ENCODE measurements at regions not wholly inside any gene's neighbourhood (a gene's known extent, or its start where the extent isn't known, plus 50 kb on each side); places are given as distances from the start of the nearest gene placed in this dataset.

DNA sequence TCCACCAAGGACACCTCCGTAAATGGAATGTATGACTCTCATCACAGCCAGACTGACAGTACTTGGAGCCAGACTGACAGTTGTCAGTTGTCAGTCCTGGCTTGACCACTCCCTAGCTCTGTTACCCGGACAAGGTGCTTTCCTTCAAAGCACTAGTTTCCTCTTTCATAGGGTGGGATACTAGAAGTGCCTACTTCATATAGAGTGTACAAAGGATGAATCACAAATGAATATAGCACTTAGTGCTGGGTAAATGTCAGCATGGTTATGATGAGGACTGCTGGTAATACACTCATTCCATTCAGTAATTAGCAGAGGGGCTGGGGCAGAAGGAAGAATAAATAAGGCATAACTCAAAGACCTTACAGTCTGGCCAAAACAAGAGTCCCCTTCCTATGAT, 91.4 kb downstream of the ARL4C start (continued):
- TF ChIP-seq ZNF30 (CRISPR knock-in tag; IDR thresholded peaks at IDR 0.05) = no peak

DNA sequence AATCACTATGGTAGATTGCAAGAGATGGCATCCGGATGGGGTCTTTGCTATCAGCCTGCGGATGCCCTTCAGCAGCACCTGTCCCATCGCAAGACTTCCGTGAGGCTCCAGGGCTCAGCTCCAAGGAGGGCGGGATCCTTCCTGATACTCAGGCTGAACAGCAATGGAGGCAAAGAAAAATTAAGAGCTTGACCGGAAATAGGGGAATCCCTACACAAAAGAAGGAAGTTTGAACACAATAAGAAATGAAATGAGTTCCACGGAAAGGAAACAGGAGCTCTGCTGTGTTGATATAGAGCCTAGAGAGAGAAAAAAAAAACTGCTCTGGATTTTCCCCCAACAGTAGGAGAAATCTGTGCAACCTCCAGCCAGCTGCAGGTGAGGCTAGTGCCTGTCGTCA, 91.9 kb downstream of the ARL4C start:
- POLR2A ChIA-PET = no interaction called here
- ATAC-seq = no peak
- FAIRE-seq = no peak
- no peaks in the 10 kb centered on the region for H3K27me3 ChIP-seq (ENCODE audit: control insufficient read depth in 1 of 2, insufficient read depth in 2 of 2, low read length in 2 of 2)
- no peaks in the 10 kb centered on the region for H3K79me2 ChIP-seq (ENCODE audit: insufficient read depth, low read length)
- H2AFZ ChIP-seq (ENCODE audit: low read length) = no peak overlapping the region
- H3K4me3 ChIP-seq (replicated peaks in 1 of 3; ENCODE audit: insufficient read depth in 1 of 3, low read depth in 2 of 3, low read length in 3 of 3) = no peak overlapping the region
- no peak overlapping the region for H3K4me2 ChIP-seq (ENCODE audit: low read depth, low read length)
- TF ChIP-seq, protein P1, sequence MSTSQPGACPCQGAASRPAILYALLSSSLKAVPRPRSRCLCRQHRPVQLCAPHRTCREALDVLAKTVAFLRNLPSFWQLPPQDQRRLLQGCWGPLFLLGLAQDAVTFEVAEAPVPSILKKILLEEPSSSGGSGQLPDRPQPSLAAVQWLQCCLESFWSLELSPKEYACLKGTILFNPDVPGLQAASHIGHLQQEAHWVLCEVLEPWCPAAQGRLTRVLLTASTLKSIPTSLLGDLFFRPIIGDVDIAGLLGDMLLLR (CRISPR knock-in tag; IDR thresholded peaks at IDR 0.05) = no peak
- TF ChIP-seq CEBPB (IDR thresholded peaks at IDR 0.05; ENCODE audit: borderline replicate concordance, low read depth, low read length) (no peak), ZNF329 (CRISPR knock-in tag; IDR thresholded peaks at IDR 0.05; ENCODE audit: low read depth) (no peak), HNF4G (IDR thresholded peaks at IDR 0.05; ENCODE audit: borderline replicate concordance, low read depth, low read length) (no peak), HNF4G (CRISPR knock-in tag; IDR thresholded peaks at IDR 0.05; ENCODE audit: borderline replicate concordance, low read depth) (no peak), ZSCAN31 (CRISPR knock-in tag; IDR thresholded peaks at IDR 0.05; ENCODE audit: low read depth) (no peak), HDAC1 (CRISPR knock-in tag; IDR thresholded peaks at IDR 0.05) (no peak), NFKBIZ (CRISPR knock-in tag; IDR thresholded peaks at IDR 0.05) (no peak), ZNF557 (CRISPR knock-in tag; IDR thresholded peaks at IDR 0.05) (no peak), ZSCAN9 (CRISPR knock-in tag; IDR thresholded peaks at IDR 0.05; ENCODE audit: borderline replicate concordance) (no peak), ZSCAN21 (CRISPR knock-in tag; IDR thresholded peaks at IDR 0.05; ENCODE audit: borderline replicate concordance) (no peak), DNMT1 (CRISPR knock-in tag; IDR thresholded peaks at IDR 0.05) (no peak), SP2 (CRISPR knock-in tag; IDR thresholded peaks at IDR 0.05) (no peak)
- TF ChIP-seq, protein P2, sequence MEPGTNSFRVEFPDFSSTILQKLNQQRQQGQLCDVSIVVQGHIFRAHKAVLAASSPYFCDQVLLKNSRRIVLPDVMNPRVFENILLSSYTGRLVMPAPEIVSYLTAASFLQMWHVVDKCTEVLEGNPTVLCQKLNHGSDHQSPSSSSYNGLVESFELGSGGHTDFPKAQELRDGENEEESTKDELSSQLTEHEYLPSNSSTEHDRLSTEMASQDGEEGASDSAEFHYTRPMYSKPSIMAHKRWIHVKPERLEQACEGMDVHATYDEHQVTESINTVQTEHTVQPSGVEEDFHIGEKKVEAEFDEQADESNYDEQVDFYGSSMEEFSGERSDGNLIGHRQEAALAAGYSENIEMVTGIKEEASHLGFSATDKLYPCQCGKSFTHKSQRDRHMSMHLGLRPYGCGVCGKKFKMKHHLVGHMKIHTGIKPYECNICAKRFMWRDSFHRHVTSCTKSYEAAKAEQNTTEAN (CRISPR knock-in tag; conservative IDR thresholded peaks at IDR 0.05) = no peak
- TF ChIP-seq, protein P3, sequence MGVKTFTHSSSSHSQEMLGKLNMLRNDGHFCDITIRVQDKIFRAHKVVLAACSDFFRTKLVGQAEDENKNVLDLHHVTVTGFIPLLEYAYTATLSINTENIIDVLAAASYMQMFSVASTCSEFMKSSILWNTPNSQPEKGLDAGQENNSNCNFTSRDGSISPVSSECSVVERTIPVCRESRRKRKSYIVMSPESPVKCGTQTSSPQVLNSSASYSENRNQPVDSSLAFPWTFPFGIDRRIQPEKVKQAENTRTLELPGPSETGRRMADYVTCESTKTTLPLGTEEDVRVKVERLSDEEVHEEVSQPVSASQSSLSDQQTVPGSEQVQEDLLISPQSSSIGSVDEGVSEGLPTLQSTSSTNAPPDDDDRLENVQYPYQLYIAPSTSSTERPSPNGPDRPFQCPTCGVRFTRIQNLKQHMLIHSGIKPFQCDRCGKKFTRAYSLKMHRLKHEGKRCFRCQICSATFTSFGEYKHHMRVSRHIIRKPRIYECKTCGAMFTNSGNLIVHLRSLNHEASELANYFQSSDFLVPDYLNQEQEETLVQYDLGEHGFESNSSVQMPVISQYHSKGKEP (CRISPR knock-in tag; IDR thresholded peaks at IDR 0.05) = no peak
- TF ChIP-seq, protein P4, sequence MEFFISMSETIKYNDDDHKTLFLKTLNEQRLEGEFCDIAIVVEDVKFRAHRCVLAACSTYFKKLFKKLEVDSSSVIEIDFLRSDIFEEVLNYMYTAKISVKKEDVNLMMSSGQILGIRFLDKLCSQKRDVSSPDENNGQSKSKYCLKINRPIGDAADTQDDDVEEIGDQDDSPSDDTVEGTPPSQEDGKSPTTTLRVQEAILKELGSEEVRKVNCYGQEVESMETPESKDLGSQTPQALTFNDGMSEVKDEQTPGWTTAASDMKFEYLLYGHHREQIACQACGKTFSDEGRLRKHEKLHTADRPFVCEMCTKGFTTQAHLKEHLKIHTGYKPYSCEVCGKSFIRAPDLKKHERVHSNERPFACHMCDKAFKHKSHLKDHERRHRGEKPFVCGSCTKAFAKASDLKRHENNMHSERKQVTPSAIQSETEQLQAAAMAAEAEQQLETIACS (CRISPR knock-in tag; IDR thresholded peaks at IDR 0.05) = no peak
- TF ChIP-seq, protein P5, sequence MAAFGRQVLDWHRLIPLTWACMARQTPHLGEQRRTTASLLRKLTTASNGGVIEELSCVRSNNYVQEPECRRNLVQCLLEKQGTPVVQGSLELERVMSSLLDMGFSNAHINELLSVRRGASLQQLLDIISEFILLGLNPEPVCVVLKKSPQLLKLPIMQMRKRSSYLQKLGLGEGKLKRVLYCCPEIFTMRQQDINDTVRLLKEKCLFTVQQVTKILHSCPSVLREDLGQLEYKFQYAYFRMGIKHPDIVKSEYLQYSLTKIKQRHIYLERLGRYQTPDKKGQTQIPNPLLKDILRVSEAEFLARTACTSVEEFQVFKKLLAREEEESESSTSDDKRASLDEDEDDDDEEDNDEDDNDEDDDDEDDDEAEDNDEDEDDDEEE (CRISPR knock-in tag; IDR thresholded peaks at IDR 0.05) = no peak
- BruUV-seq (replicated peaks) = no TSS peak
- no peak for DNase-seq (ENCODE audit: low spot score)
- intact Hi-C loops (cut with micrococcal nuclease; ENCODE audit: unreplicated experiment) = no loop called here
- CTCF ChIA-PET (ENCODE audit: low intra/inter-chr PET ratio, low total read pairs) = no interaction called here
- H3K36me3 ChIP-seq (replicated peaks in 1 of 2; ENCODE audit: control insufficient read depth in 1 of 2, insufficient read depth in 2 of 2, low read length in 2 of 2) = no peaks in the 10 kb centered on the region
- in situ Hi-C loops (cut with HindIII; ENCODE audit: extremely low pct_ligation_motif_present, low pct_unique_long_range_greater_than_20kb) = no loop called here
- H3K27ac ChIP-seq (ENCODE audit: extremely low read length, insufficient read depth, low read length) = no peak overlapping the region
- H3K4me1 ChIP-seq (ENCODE audit: insufficient read depth, low read length) = peaks cover 3% of the 10 kb centered on the region
- 68% methylated on average over 8 of the region's 8 CpGs for WGBS (ENCODE audit: low lambda C conversion rate)
- no peak overlapping the region for H3K9ac ChIP-seq (ENCODE audit: insufficient read depth, low read depth, low read length)
- H4K20me1 ChIP-seq (ENCODE audit: insufficient read depth, low read length) = no peaks in the 10 kb centered on the region
- no peaks in the 10 kb centered on the region for H3K9me3 ChIP-seq (ENCODE audit: low read length)

Data from HepG2 (cell line).